CD14-positive monocyte (primary cell): ENCODE measurements at regions not wholly inside any gene's neighbourhood (a gene's known extent, or its start where the extent isn't known, plus 50 kb on each side); places are given as distances from the start of the nearest gene placed in this dataset.

Experiments used
- DNase-seq, 3 donors: peaks; one replicate each; pipeline ENCODE4 v3.0.0-alpha.2; 2011 to 2022
- H2AFZ ChIP-seq: 2 replicates; pipeline ENCODE4 v1.6.0; 2012; ENCODE audit warnings: mild to moderate bottlenecking, low read depth, low read length, inconsistent platforms; ENCODE audit not compliant: insufficient read depth, poor library complexity, severe bottlenecking
- H3K27ac ChIP-seq, 2 donors: 1 replicate in 1 of 2; 2 replicates in 1 of 2; pipeline ENCODE4 v1.5.1; 2012 to 2013; ENCODE audit warnings: low read length in 2 of 2, control low read depth in 1 of 2, inconsistent platforms in 1 of 2, low read depth in 1 of 2, mild to moderate bottlenecking in 1 of 2
- H3K27me3 ChIP-seq, 2 donors: one replicate each; pipeline versions ENCODE4 v1.6.0 to v1.6.1; 2011 to 2013; ENCODE audit warnings: low read length in 2 of 2; ENCODE audit not compliant: control insufficient read depth in 2 of 2, insufficient read depth in 2 of 2
- H3K36me3 ChIP-seq, 2 donors: replicated peaks in 1 of 2; 1 replicate in 1 of 2; 2 replicates in 1 of 2; pipeline versions ENCODE4 v1.5.1 to v1.6.1; 2012 to 2013; ENCODE audit warnings: low read length in 2 of 2, control low read depth in 1 of 2, inconsistent platforms in 1 of 2, mild to moderate bottlenecking in 1 of 2; ENCODE audit not compliant: insufficient read depth in 2 of 2, control insufficient read depth in 1 of 2
- H3K4me1 ChIP-seq, 2 donors: 1 replicate in 1 of 2; 2 replicates in 1 of 2; pipeline versions ENCODE4 v1.5.1 to v1.6.1; 2012 to 2013; ENCODE audit warnings: low read length in 2 of 2, control low read depth in 1 of 2, inconsistent platforms in 1 of 2, mild to moderate bottlenecking in 1 of 2, moderate library complexity in 1 of 2; ENCODE audit not compliant: insufficient read depth in 2 of 2, control insufficient read depth in 1 of 2
- H3K4me2 ChIP-seq: replicated peaks from 2 replicates; pipeline ENCODE3; 2012; ENCODE audit warnings: low read length, moderate library complexity, mild to moderate bottlenecking; ENCODE audit not compliant: poor library complexity, severe bottlenecking; ENCODE audit errors: extremely low read depth
- H3K4me3 ChIP-seq, 3 experiments: fragments of 200-600 bp in 1 of 3; sonication (generic) in 1 of 3; replicated peaks in 1 of 3; 1 replicate in 2 of 3; 2 replicates in 1 of 3; pipeline ENCODE4 v1.5.1; 2011 to 2013; ENCODE audit warnings: low read length in 3 of 3, mild to moderate bottlenecking in 3 of 3, control low read depth in 2 of 3, low read depth in 2 of 3, inconsistent platforms in 1 of 3, moderate library complexity in 1 of 3
- H3K79me2 ChIP-seq: 2 replicates; pipeline ENCODE4 v1.6.0; 2012; ENCODE audit warnings: mild to moderate bottlenecking, control low read depth, inconsistent platforms, low read length, moderate library complexity; ENCODE audit not compliant: insufficient read depth
- H3K9ac ChIP-seq: 2 replicates; pipeline ENCODE4 v1.6.0; 2017; ENCODE audit warnings: low read length, mild to moderate bottlenecking; ENCODE audit not compliant: insufficient read depth, poor library complexity, severe bottlenecking
- H3K9me3 ChIP-seq, 2 donors: replicated peaks in 1 of 2; 1 replicate in 1 of 2; 2 replicates in 1 of 2; pipeline versions ENCODE4 v1.5.1 to v1.6.1; 2012 to 2013; ENCODE audit warnings: low read length in 2 of 2, control low read depth in 1 of 2; ENCODE audit not compliant: control insufficient read depth in 1 of 2, insufficient read depth in 1 of 2
- H4K20me1 ChIP-seq: 2 replicates; pipeline ENCODE4 v1.6.0; 2012; ENCODE audit warnings: mild to moderate bottlenecking, low read length, control low read depth, moderate library complexity; ENCODE audit not compliant: insufficient read depth
- H3K27ac Mint-ChIP-seq, 7 donors: one replicate each; pipeline ENCODE4 v1.8.0; 2020; ENCODE audit warnings: mild to moderate bottlenecking in 7 of 7, mixed read lengths in 7 of 7, moderate library complexity in 6 of 7, inconsistent platforms in 2 of 7
- H3K27me3 Mint-ChIP-seq, 3 donors: one replicate each; pipeline ENCODE4 v1.8.0; 2021 to 2022; ENCODE audit warnings: low read depth in 3 of 3, mild to moderate bottlenecking in 3 of 3, mixed read lengths in 3 of 3, moderate library complexity in 3 of 3, inconsistent platforms in 1 of 3
- H3K36me3 Mint-ChIP-seq, 2 donors: one replicate each; pipeline ENCODE4 v1.8.0; 2020; ENCODE audit warnings: mixed read lengths in 2 of 2, inconsistent platforms in 1 of 2, mild to moderate bottlenecking in 1 of 2
- H3K4me1 Mint-ChIP-seq: one replicate; pipeline ENCODE4 v1.8.0; 2020; ENCODE audit warnings: mild to moderate bottlenecking, mixed read lengths
- H3K4me3 Mint-ChIP-seq, 2 donors: one replicate each; pipeline ENCODE4 v1.8.0; 2020; ENCODE audit warnings: mild to moderate bottlenecking in 2 of 2, mixed read lengths in 2 of 2, moderate library complexity in 1 of 2
- H3K9me3 Mint-ChIP-seq, 7 donors: one replicate each; pipeline ENCODE4 v1.8.0; 2020 to 2022; ENCODE audit warnings: mixed read lengths in 7 of 7, mild to moderate bottlenecking in 6 of 7, moderate library complexity in 6 of 7, inconsistent platforms in 2 of 7
- WGBS: methylation state at CpG from one replicate; pipeline ENCODE4 v1.1.5; 2013; ENCODE audit warnings: missing lambda C conversion rate; ENCODE audit not compliant: insufficient coverage; 5-methylcytosine and 5-hydroxymethylcytosine counted together
- intact Hi-C, 2 donors: fragments of 100-400 bp; cut with micrococcal nuclease; formaldehyde crosslinking; loops; one replicate each; pipeline versions ENCODE4 v1.15.0 to v1.15.1; 2023
- TF ChIP-seq, protein P1 (sequence below): fragments of 200-600 bp; IDR thresholded peaks from one replicate; pipeline ENCODE4 v1.8.0; 2022; ENCODE audit warnings: antibody characterized with exemption, mild to moderate bottlenecking

DNA sequence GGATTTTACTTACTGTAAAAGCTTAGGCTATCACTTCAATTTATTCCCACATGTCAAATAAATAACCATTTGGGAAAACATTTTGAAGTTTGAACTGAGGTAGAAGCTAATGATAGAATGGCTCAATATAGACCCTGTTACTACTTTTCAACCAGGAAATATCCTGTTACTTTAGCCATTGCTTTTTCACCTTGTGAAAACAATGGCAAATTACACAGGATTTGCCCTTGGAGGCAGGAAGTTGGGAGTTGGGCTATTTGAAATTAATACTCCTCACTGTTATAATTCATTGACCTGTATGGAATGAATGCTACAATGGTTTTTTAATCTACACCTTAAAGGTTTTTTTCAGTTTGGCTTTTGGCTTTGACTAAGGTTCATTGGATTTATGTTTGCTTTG lies 98.1 kb upstream of the UBE2E2 start:
- Histone ChIP-seq H3K9me3 (peaks cover 0 to 3% of the 10 kb centered on the region in 2 donors), H4K20me1 (no peaks in the 10 kb centered on the region), H3K4me3 (no peak overlapping the region), H3K36me3 (no peaks in the 10 kb centered on the region), H3K4me1 (no peaks in the 10 kb centered on the region), H3K4me2 (no peak overlapping the region), H3K27me3 (no peaks in the 10 kb centered on the region), H2AFZ (no peak overlapping the region), H3K79me2 (no peaks in the 10 kb centered on the region), H3K27ac (no peak overlapping the region), H3K9ac (no peak overlapping the region)
- H3K4me1 Mint-ChIP-seq, result no peaks in the 10 kb centered on the region
- H3K4me3 Mint-ChIP-seq, result no peak overlapping the region
- no peak overlapping the region for H3K27ac Mint-ChIP-seq
- intact Hi-C loops, result no loop called here
- no peaks in the 10 kb centered on the region for H3K36me3 Mint-ChIP-seq
- peaks cover 2 to 10% (median 5%) of the 10 kb centered on the region in 7 donors for H3K9me3 Mint-ChIP-seq
- TF ChIP-seq, protein P1, sequence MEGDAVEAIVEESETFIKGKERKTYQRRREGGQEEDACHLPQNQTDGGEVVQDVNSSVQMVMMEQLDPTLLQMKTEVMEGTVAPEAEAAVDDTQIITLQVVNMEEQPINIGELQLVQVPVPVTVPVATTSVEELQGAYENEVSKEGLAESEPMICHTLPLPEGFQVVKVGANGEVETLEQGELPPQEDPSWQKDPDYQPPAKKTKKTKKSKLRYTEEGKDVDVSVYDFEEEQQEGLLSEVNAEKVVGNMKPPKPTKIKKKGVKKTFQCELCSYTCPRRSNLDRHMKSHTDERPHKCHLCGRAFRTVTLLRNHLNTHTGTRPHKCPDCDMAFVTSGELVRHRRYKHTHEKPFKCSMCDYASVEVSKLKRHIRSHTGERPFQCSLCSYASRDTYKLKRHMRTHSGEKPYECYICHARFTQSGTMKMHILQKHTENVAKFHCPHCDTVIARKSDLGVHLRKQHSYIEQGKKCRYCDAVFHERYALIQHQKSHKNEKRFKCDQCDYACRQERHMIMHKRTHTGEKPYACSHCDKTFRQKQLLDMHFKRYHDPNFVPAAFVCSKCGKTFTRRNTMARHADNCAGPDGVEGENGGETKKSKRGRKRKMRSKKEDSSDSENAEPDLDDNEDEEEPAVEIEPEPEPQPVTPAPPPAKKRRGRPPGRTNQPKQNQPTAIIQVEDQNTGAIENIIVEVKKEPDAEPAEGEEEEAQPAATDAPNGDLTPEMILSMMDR, result no peak
- no peak for DNase-seq
- H3K27me3 Mint-ChIP-seq, result peaks cover 0 to 2% (median 0%) of the 10 kb centered on the region in 3 donors

DNA sequence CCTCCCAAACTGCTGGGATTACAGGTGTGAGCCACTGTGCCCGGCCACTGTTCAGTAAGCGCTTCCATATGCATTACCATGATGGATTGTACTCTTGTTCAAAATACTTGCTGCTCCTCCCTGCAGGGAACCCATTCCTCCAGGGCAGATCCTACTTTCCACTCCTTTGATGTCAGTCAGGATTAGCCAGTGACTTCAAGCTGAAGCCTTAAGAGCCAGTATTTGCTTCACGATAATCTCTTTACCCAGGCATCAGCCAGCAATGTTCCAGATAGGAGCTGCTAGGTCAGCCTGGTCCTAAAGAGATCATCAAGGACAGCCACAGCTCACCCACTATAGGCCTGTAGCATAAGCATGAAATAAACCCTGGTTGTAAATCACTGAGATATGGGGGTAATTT lies 96.5 kb upstream of the UBE2E2 start:
- no peaks in the 10 kb centered on the region for H4K20me1 ChIP-seq
- DNase-seq, result no peak
- Mint-ChIP-seq H3K27me3 (peaks cover 0 to 1% (median 0%) of the 10 kb centered on the region in 3 donors), H3K36me3 (no peaks in the 10 kb centered on the region), H3K4me3 (no peak overlapping the region), H3K9me3 (peaks cover 0 to 12% (median 5%) of the 10 kb centered on the region in 7 donors), H3K27ac (peak overlapping the region in 1 of 7 donors; percentile 58), H3K4me1 (no peaks in the 10 kb centered on the region)
- H3K9me3 ChIP-seq, result peaks cover 0 to 3% of the 10 kb centered on the region in 2 donors
- no peak overlapping the region for H2AFZ ChIP-seq
- H3K4me3 ChIP-seq, result no peak overlapping the region
- no peaks in the 10 kb centered on the region for H3K79me2 ChIP-seq
- TF ChIP-seq, protein P1, result no peak
- no peaks in the 10 kb centered on the region for H3K27me3 ChIP-seq
- no peaks in the 10 kb centered on the region for H3K36me3 ChIP-seq
- no peak overlapping the region for H3K27ac ChIP-seq
- H3K4me1 ChIP-seq, result no peaks in the 10 kb centered on the region
- H3K4me2 ChIP-seq, result no peak overlapping the region
- WGBS, result 100% methylated on average over 3 of the region's 3 CpGs
- intact Hi-C loops, result no loop called here
- no peak overlapping the region for H3K9ac ChIP-seq
